GM21619 (cell line): ENCODE measurements at regions not wholly inside any gene's neighbourhood (a gene's known extent, or its start where the extent isn't known, plus 50 kb on each side); places are given as distances from the start of the nearest gene placed in this dataset.

ENCODE experiments used
- ATAC-seq: cut with Tn5 transposase; IDR thresholded peaks from one replicate; pipeline ENCODE4 v1.9.1; 2021; ENCODE audit not compliant: unreplicated experiment

- no peak for ATAC-seq
Measured at GRCh38 chr12:107973950-107974349, 155.1 kb upstream of the WSCD2 start.

DNA sequence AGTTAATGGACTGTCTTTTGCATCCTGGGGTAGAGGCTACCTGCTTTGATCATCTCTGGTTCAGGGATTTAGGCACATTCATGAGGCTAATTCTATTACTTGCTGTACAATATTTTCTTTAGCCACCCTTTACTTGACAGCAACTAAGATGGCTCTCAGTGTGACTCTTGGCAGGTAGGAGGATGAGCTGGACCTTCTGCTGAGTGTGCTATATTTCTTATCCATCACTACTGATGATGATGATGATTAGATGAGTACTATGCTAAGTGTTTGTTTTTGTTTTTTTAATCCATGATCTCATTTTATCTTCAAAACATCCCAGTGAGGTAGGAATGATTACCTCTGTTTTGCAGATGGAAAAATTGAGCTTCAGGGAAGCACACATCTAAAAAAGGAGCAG is 152.8 kb upstream of the WSCD2 start:
- no peak for ATAC-seq

GRCh38 chr12:107978201-107978600 is 150.9 kb upstream of the WSCD2 start:
- no peak for ATAC-seq

- ATAC-seq = no peak
Measured at GRCh38 chr12:107978641-107979040, 150.4 kb upstream of the WSCD2 start.

DNA sequence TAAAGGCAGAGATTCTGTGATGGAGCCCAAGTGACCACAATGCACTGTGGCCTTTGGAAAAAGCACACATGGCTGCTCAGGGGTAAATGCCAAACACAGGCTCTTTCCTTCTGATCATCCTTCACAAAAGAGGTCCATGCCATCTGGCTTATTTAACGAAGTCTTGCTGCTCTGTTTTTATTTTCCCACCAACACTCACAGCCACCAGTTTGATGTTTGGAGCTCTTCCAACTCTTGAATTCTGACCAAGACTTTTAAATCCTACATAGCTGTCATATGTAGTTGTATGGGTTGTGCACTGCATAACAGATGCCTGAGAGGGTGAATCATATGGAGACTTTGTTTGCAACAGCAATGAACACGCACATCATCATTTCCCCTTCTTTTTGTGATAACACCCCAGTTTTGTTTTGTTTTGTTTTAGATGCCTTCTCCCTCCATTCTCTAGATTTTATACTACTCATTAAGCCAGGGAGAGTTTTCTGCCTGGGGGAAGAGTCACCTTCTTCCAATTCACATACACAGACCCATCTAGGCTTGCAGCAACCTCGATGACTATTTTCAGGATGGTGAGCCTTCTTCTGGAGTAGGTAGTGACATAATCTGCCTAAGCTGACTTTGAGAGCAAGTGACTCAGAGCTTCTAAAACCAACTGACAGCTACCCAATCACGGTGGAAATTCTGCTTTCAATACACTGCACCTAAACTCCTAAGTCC is 145.2 kb upstream of the WSCD2 start:
- no peak for ATAC-seq

GRCh38 chr12:107984973-107985372 is 144.1 kb upstream of the WSCD2 start:
- ATAC-seq = no peak

DNA sequence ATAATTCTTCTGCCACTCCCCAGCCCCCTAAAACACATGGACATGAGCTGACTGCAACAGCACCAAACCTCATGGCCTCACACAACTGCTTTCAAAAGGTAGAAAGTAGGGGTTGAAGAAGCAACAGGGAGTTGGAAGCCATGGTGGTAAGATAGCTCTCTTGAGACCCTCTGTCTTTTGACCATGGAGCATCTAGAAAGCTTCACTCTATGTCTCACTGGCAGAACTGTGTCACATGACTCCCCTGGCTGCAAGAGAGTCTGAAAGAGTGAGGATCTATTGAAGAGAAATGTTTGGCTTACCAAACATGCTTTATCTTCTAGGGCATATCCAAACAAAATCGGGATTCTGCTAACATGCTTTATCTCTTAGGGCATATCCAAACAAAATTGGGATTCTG is 142.9 kb upstream of the WSCD2 start:
- ATAC-seq = no peak

- no peak for ATAC-seq
Measured at GRCh38 chr12:107990325-107990724, 138.8 kb upstream of the WSCD2 start.

DNA sequence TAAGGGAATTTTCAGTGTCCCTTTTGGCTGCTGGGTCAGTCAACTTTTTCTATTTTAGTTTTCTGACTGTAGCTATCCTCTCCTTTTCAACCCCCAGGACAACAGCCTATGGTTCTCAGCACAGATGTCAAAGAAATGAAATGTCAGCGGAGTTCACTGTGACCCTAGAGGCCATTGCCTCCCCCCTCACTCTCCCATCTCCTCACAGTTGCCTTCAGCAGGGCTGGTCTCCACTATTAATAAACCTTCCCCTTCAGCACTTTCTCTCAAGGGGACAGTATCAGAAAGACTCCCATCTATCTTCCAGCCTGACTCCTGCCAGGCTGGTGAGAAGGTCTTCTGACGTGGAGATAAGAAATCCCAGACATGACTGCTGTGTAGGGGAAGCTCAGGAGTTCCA is 137.1 kb upstream of the WSCD2 start:
- ATAC-seq = no peak

GRCh38 chr12:107992870-107993451 is 136.1 kb upstream of the WSCD2 start:
- ATAC-seq = peak; percentile 70

- ATAC-seq = no peak
Measured at GRCh38 chr12:107998863-107999262, 130.2 kb upstream of the WSCD2 start.

DNA sequence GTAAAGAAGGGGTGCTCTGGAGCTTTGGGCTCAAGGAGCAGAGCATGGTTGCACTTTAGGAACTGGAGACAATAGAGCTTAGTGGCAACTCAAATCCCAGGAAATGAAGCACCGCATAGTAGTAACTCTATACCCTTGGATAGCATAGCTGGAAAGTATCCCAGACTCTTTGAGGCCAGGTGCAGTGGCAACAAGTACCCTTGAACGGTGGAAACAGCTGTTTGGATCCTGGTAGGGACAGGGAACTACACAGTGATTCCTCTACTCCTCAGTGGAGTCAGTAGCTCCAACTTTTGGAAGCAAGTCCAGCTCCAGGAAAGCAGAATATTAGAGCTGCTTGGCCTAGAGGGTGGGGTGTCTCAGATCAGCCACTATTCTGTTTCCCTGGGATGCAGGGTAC is 129.0 kb upstream of the WSCD2 start:
- no peak for ATAC-seq

- ATAC-seq = no peak
Measured at GRCh38 chr12:108004319-108004718, 124.8 kb upstream of the WSCD2 start.

- ATAC-seq = no peak
Measured at GRCh38 chr12:108008163-108008905, 120.8 kb upstream of the WSCD2 start.

DNA sequence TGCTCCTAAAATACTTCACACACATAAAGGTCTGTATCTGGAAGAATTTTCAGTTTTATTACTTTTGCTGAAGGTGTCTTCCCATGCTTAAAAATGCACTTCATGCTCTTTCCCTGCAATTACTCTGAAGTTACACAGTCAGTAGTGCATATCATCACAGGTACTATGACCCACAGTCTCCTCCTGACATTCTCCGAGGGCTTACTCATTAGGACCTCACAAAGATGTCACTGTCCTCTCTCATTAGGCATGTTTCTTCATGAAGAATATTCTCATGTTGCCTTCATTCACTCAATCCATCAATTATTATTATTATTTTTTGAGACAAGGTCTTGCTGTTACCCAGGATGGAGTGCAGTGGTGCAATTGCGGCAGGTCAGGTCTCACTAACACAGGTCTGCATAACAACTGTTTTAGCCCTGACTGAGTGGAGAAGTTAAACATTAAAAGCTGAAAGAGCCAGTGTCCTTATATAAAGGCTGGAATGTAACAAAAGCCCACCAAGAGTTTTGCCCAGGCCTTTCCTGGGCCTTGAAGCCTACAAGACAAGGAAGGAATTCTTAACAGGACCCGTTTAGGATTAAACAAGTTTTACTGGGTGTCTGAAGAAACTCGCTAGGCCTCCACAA is 119.5 kb upstream of the WSCD2 start:
- ATAC-seq = no peak

DNA sequence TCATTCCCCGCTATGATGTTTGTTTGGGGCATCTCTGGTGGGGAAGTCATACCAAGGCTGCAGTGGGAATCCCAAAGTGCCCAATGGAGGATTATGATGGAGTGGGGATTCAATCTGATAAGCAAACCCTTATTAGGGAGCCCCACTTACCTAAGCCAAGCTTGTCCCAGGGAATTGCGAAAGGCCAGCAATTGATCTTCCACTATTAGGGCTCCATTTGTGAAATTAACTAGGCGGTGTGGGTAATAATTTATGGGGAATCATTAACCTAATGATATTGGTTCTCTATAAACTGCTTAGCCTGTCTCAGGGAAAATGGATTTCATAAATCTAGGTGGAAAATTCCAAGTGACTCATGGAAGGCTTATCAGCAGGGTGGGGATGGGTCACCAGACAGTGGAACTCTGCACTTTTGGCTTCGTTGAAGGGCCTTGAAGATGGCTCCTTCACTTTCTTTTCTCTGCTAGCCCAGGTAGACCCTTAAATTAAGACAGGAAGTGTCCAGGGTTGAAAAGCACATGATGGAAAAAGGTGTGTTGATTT is 113.0 kb upstream of the WSCD2 start:
- ATAC-seq = no peak

- ATAC-seq = no peak
Measured at GRCh38 chr12:108017472-108018057, 111.5 kb upstream of the WSCD2 start.

DNA sequence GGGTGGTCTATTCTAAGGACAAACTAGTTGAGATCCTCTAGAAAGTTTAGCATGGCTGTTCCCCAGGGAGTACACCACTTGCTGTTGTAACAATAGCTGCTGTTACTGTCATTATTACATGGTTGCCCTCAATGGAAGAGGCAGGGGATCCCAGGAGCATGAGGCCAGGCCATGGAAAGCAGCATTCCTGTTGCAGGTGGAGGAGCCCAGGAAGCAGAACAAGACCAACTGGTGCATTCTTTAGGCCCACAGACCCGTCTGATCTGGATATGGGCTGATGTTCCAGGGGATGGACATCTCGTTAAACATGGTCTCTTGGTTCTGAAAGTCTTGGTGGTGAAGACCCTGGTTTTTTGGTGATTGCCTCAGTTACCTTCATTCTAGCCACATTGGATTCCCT is 109.2 kb upstream of the WSCD2 start:
- no peak for ATAC-seq

DNA sequence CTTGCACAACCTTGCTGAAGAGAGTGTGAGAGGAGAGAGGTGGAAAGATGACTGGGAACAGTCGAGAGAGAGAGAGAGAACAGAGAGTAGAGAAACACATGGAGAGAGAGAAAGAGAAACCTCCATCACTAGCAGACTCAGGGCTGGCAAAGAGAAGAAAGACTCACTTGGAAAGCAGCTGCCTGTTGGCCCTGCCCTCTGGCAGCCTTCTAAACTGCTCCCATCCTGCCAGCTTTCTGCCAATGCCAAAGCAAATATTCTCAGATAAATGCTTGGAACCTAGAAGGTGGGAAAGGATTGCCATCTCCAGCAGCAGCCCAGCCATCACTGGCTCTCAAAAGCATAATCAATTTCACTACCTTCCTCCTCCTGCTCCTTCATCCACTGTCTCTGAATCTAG is 107.9 kb upstream of the WSCD2 start:
- ATAC-seq = no peak

- ATAC-seq = no peak
Measured at GRCh38 chr12:108021949-108022522, 107.1 kb upstream of the WSCD2 start.
